Type B pancreatic cell (in vitro differentiated cells): ENCODE measurements at regions not wholly inside any gene's neighbourhood (a gene's known extent, or its start where the extent isn't known, plus 50 kb on each side); places are given as distances from the start of the nearest gene placed in this dataset.

Experiments used
- DNase-seq: peaks from one replicate; pipeline ENCODE4 v3.0.0; 2021; ENCODE audit warnings: mixed read lengths; ENCODE audit not compliant: unreplicated experiment; ENCODE audit errors: extremely low spot score
- H3K27ac Mint-ChIP-seq: 2 replicates; pipeline ENCODE4 v1.8.0; 2021; ENCODE audit warnings: mild to moderate bottlenecking, mixed read lengths
- H3K27me3 Mint-ChIP-seq: 2 replicates; pipeline ENCODE4 v1.8.0; 2021; ENCODE audit warnings: mixed read lengths
- H3K36me3 Mint-ChIP-seq: 2 replicates; pipeline ENCODE4 v1.8.0; 2021; ENCODE audit warnings: mixed read lengths
- H3K4me1 Mint-ChIP-seq: one replicate; pipeline ENCODE4 v1.8.0; 2021; ENCODE audit warnings: mixed read lengths; ENCODE audit not compliant: unreplicated experiment
- H3K4me3 Mint-ChIP-seq: 2 replicates; pipeline ENCODE4 v1.8.0; 2021; ENCODE audit warnings: mild to moderate bottlenecking, mixed read lengths
- H3K9me3 Mint-ChIP-seq: 2 replicates; pipeline ENCODE4 v1.8.0; 2021; ENCODE audit warnings: mixed read lengths
- TF ChIP-seq, protein P1 (sequence below): fragments of 200-600 bp; sonication (generic); conservative IDR thresholded peaks from 2 replicates; pipeline ENCODE4 v1.5.0; 2021; ENCODE audit warnings: antibody characterized with exemption, mild to moderate bottlenecking

DNA sequence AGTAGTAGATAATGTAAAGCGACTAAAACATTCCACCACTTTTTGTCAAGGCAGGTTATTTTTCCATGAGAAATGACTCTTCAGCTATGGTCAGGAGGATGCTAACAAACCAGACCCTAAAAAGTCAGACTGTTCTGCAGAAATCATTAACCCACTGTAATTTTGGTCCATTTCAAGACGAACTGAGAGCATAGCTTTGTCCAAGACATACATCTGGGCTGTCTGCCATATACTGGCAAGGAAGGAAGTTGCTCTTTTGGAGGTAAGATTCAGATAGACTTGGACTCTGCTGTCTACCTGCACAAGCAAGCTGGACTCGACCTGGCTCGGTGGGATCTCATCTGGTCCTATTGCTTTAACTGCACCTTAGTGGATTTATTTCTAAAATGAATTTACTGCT, 207.8 kb downstream of the POSTN start:
- H3K27ac Mint-ChIP-seq, result no peak overlapping the region
- TF ChIP-seq, protein P1, sequence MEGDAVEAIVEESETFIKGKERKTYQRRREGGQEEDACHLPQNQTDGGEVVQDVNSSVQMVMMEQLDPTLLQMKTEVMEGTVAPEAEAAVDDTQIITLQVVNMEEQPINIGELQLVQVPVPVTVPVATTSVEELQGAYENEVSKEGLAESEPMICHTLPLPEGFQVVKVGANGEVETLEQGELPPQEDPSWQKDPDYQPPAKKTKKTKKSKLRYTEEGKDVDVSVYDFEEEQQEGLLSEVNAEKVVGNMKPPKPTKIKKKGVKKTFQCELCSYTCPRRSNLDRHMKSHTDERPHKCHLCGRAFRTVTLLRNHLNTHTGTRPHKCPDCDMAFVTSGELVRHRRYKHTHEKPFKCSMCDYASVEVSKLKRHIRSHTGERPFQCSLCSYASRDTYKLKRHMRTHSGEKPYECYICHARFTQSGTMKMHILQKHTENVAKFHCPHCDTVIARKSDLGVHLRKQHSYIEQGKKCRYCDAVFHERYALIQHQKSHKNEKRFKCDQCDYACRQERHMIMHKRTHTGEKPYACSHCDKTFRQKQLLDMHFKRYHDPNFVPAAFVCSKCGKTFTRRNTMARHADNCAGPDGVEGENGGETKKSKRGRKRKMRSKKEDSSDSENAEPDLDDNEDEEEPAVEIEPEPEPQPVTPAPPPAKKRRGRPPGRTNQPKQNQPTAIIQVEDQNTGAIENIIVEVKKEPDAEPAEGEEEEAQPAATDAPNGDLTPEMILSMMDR, result no peak
- no peak for DNase-seq
- H3K36me3 Mint-ChIP-seq, result no peaks in the 10 kb centered on the region
- no peak overlapping the region for H3K4me3 Mint-ChIP-seq
- no peaks in the 10 kb centered on the region for H3K27me3 Mint-ChIP-seq
- H3K9me3 Mint-ChIP-seq, result no peaks in the 10 kb centered on the region
- H3K4me1 Mint-ChIP-seq, result peaks cover 11% of the 10 kb centered on the region

DNA sequence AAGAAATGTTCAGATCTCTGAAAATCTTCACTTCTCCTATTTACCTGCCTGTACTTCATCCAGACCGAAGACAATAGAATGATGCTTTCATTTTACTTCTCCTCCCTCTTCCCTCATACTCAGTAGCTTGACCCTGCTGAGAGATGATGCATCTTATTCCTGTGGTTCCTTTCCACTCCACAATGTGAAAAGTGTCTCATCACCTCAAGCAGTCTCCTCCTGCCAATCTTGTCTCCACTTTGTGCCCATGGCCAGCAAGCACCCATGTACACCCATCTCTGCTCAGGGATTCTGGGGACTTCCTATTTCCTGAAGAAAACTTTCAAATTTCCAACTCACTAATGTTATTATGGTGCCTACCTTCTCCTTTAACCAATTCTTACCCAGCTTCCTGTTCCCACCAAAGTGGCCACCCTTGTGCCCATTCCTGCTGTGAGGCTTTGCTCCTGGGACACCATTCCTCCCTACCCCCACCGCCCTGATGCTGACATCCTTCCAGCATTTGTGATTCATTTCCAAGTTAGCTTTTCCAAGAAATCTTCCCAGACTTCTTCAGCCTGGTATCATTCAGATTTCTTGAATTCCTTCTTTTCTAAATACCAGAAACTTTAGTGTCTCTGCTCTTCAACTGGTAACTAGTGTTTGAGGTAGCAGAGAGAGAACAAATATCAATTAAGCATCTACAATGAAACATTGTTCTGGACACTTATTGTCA, 212.5 kb downstream of the POSTN start:
- Mint-ChIP-seq H3K9me3 (no peaks in the 10 kb centered on the region), H3K4me1 (no peaks in the 10 kb centered on the region), H3K27me3 (no peaks in the 10 kb centered on the region), H3K27ac (no peak overlapping the region), H3K4me3 (no peak overlapping the region), H3K36me3 (no peaks in the 10 kb centered on the region)
- TF ChIP-seq, protein P1, result no peak
- DNase-seq, result no peak

- H3K9me3 Mint-ChIP-seq, result no peaks in the 10 kb centered on the region
- no peak overlapping the region for H3K4me3 Mint-ChIP-seq
- H3K27ac Mint-ChIP-seq, result no peak overlapping the region
- no peaks in the 10 kb centered on the region for H3K4me1 Mint-ChIP-seq
- H3K36me3 Mint-ChIP-seq, result no peaks in the 10 kb centered on the region
- TF ChIP-seq, protein P1, result no peak
- H3K27me3 Mint-ChIP-seq, result no peaks in the 10 kb centered on the region
- no peak for DNase-seq
Measured at GRCh38 chr13:37385248-37385647, 213.3 kb downstream of the POSTN start.

GRCh38 chr13:37383856-37384370, 214.7 kb downstream of the POSTN start:
- Mint-ChIP-seq H3K9me3 (no peaks in the 10 kb centered on the region), H3K27me3 (no peaks in the 10 kb centered on the region), H3K27ac (no peak overlapping the region), H3K4me3 (no peak overlapping the region), H3K4me1 (no peaks in the 10 kb centered on the region), H3K36me3 (no peaks in the 10 kb centered on the region)
- no peak for DNase-seq
- TF ChIP-seq, protein P1, result no peak

DNA sequence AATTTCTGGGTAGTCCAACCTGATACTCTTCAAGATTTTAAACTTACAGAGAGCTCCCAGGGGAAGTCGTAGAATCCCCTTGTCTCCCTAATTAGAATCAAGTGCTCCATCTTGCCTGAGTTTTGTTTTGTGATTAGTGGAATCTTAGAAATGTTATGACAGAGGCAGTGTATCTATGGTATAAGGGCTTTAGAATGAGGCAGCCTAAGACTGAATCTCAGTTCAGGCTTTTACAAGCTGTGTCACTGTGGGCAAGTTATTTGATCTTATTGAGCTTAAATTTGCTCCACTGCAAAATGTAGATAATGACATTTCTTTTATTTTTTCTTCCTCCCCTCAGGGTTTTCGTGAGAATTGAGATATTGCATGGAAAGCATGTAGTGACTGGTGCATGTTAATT, 215.5 kb downstream of the POSTN start:
- Mint-ChIP-seq H3K36me3 (no peaks in the 10 kb centered on the region), H3K4me1 (no peaks in the 10 kb centered on the region), H3K9me3 (no peaks in the 10 kb centered on the region)

More for the DNA sequence above, 215.5 kb downstream of the POSTN start:
- DNase-seq, result no peak
- Mint-ChIP-seq H3K27me3 (no peaks in the 10 kb centered on the region), H3K4me3 (no peak overlapping the region), H3K27ac (no peak overlapping the region)
- TF ChIP-seq, protein P1, result no peak
